Hepatocyte (in vitro differentiated cells): ENCODE measurements at regions not wholly inside any gene's neighbourhood (a gene's known extent, or its start where the extent isn't known, plus 50 kb on each side); places are given as distances from the start of the nearest gene placed in this dataset.

Experiments
- EZH2phosphoT487 ChIP-seq: fragments of 200-600 bp; sonication (generic); IDR thresholded peaks from one replicate; pipeline ENCODE4 v1.6.1; 2018; ENCODE audit warnings: antibody characterized with exemption, mild to moderate bottlenecking, low read depth, moderate library complexity; ENCODE audit not compliant: unreplicated experiment, severe bottlenecking
- TF ChIP-seq, protein P1 (sequence below): fragments of 200-600 bp; sonication (generic); IDR thresholded peaks from 2 replicates; pipeline ENCODE4 v1.5.1; 2016; ENCODE audit warnings: antibody characterized with exemption, mild to moderate bottlenecking; ENCODE audit not compliant: poor library complexity

GRCh38 chr2:608711-609110, 68.5 kb downstream of the TMEM18 start:
- TF ChIP-seq, protein P1, sequence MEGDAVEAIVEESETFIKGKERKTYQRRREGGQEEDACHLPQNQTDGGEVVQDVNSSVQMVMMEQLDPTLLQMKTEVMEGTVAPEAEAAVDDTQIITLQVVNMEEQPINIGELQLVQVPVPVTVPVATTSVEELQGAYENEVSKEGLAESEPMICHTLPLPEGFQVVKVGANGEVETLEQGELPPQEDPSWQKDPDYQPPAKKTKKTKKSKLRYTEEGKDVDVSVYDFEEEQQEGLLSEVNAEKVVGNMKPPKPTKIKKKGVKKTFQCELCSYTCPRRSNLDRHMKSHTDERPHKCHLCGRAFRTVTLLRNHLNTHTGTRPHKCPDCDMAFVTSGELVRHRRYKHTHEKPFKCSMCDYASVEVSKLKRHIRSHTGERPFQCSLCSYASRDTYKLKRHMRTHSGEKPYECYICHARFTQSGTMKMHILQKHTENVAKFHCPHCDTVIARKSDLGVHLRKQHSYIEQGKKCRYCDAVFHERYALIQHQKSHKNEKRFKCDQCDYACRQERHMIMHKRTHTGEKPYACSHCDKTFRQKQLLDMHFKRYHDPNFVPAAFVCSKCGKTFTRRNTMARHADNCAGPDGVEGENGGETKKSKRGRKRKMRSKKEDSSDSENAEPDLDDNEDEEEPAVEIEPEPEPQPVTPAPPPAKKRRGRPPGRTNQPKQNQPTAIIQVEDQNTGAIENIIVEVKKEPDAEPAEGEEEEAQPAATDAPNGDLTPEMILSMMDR, result no peak
- no peak for TF ChIP-seq EZH2phosphoT487
